Activated CD4-positive, alpha-beta T cell treated with anti-CD3 and anti-CD28 coated beads, Interleukin-2, Interleukin-4, amounts not matched to agents 100 ng/mL and 50 ng/mL, durations not matched to agents 16 hours and 8 hours (primary cell): ENCODE measurements at regions not wholly inside any gene's neighbourhood (a gene's known extent, or its start where the extent isn't known, plus 50 kb on each side); places are given as distances from the start of the nearest gene placed in this dataset.
"Not testable (repeated sequence)": the region's sequence is repeated elsewhere in the genome, so short reads cannot be mapped to it uniquely, and the experiment has no call there.

ENCODE experiments used
- DNase-seq: peaks from one replicate; pipeline ENCODE4 v3.0.0-alpha.2; 2020; ENCODE audit warnings: low spot score

- DNase-seq, result not testable (repeated sequence)
Observed at GRCh38 chr7:9919-10318, 182.5 kb upstream of the FAM20C start.

- DNase-seq, result not testable (repeated sequence)
Observed at GRCh38 chr7:32565-33280, 159.6 kb upstream of the FAM20C start.

DNA sequence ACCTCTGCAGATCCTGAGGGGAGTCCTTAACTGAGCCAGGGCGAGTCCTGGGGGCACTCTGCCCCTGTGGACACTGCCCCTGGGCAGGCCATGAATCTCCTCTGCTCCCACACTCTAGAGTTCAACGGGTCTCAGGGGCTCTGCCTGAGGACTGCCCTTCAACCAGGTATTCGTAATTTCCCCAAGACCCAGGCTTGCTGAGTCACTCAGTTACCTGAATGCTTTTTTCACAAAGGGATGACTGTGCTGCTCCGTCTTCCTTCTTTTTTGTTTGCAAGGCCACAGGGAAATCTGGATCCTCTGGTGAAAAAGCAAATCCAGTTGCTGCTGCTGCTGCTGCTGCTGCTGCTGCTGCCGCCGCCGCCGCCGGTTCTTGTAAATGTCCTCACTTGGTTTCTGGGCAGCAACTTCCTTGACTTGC lies 157.2 kb upstream of the FAM20C start:
- not testable (repeated sequence) for DNase-seq

DNA sequence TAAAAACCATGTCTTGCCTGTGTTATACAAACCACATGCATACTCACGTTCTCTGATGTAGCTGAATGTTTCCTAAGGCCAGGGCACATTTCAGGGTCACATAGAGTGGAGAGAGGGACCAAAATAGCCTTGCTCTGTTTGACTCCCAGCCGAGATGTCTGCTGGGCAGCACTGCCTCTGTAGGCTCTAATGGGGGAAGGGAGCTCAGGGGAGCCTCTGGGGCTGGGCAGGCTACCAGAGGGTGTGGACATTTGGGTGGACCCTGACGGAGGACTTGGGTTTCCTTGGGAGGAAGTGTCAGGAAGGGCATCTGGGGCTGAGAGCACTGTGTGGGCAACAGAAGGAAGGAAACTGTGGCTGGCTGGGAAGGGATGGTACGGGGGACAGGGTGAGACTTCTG lies 155.8 kb upstream of the FAM20C start:
- not testable (repeated sequence) for DNase-seq

DNA sequence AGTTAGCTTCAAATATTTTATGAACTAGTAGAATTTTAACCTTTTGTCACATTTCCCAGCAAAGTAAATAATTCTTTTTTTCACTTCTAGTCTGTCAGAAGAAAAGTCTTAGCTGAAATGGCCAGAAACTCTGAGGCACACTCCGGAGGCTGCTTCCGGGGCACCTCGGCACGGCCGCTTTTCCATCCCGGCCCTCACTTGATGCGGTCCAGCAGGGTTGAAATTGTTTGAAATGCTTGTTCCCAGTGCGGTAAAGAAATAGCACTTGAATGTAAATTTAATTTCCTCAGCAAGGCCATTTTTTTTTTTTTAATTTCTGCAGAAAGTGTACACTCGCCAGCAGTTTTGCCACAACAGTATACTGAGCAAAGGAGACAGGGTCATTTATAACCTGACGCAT lies 154.7 kb upstream of the FAM20C start:
- DNase-seq, result not testable (repeated sequence)

DNA sequence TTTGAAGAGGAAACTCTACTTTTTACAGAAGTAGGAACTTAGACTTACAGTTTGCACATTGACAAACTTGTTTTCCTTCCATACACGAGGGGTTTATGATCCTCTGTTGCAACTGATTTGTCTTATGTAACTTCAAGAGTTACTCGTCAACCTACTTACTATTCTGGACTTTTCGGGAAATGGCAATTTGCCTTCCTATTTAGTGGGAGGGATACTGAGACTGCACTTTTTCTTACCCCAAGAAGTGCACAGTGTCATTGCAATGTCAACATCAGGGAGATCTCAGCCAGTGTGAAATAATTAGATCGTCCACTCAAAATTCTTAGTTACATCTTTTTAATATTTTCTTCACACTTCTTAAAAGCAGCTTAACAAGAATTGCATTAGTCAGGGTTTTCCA lies 153.9 kb upstream of the FAM20C start:
- not testable (repeated sequence) for DNase-seq

- not testable (repeated sequence) for DNase-seq
Observed at GRCh38 chr7:39984-40740, 152.2 kb upstream of the FAM20C start.

DNA sequence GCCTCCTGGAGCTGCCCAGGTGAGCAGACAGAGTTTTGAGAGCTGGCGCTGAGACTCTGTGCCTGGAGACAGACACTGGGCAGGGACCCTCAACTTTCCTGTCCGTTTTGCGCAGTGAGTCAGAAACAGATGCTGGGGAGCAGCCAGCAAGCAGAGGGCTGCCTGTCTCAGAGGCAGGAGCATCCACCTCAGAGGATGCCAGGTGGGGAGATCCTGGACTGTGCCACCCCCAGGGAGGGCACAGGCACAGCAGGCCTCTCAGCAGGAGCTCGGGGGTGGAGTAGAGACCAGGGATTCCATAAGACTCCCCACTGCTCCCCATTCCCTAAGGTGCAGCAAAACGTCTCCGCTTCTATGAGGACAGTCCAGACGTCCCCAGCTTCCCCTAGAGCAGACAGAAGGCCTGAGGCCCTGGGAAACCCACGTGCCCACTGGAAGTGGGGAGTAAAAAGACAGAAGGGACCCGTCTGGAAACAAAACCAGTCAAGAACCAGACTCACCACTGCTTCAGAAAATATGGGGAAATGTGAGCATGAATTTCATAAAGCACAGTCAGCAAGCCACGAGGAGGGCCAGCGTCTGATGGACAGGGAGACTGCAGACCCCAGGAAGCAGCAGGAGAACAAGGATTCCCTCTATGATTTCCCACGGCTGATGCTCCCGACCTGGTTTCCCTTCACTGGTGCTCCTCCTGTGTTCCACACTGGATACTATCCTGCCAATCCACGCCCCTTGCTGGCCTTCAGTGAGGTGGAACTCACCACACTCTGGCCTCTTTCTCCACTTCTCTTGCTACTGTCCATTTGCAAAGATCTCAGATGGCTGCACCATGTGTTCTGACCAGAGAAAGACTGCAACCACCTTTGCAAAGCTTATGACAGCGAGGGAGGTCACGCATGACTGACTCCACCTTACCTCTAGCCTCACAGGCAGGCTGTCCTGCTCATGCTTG lies 151.3 kb upstream of the FAM20C start:
- DNase-seq, result no peak

DNA sequence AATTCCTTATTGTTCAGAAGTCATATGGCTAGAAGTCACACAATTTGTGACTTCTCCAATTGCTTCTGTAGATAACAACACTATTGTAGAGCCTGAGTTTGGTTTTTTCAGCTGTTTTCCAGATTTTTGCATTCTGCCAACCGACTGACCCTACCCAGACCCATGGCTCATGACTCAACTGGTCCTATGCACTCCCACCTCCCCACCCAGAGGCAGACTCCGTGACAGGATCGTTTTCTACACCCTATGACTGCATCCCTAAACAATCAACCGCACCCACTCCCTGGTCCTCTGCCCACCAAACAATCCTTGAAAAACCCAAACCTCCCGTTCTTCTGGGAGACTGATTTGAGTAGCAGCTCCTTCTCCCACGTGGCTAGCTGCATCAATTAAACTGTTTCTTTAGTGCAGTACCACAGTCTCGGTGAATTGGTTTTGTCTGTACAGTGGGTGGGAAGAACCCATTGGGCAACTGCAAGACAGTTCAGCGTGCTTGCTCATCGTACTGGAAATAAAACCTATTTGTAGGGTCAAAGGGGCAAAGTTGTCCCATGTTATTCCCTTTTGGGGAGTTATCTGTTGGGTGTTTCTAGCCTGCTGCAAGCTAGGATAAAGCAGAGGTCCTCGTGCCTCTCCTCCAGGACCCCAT lies 150.3 kb upstream of the FAM20C start:
- no peak for DNase-seq

- DNase-seq, result no peak
Observed at GRCh38 chr7:43791-44540, 148.4 kb upstream of the FAM20C start.

DNA sequence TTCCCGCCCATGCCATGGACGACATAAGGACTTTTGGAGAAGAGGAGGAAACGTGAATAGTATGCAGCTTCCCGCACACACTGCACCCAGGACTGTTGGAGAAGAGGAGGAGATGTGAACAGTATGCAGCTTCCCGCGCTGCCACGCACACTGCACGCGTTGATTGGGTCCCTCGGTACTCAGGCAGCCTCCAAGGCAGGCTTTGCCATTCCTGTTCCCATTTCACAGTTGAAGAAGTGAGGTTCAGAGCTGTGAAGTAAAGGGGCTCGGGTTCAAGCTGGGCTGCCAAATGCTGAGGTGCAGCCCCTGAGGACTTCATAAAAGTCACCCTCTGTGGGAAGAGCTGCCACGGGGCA lies 147.9 kb upstream of the FAM20C start:
- DNase-seq, result no peak

DNA sequence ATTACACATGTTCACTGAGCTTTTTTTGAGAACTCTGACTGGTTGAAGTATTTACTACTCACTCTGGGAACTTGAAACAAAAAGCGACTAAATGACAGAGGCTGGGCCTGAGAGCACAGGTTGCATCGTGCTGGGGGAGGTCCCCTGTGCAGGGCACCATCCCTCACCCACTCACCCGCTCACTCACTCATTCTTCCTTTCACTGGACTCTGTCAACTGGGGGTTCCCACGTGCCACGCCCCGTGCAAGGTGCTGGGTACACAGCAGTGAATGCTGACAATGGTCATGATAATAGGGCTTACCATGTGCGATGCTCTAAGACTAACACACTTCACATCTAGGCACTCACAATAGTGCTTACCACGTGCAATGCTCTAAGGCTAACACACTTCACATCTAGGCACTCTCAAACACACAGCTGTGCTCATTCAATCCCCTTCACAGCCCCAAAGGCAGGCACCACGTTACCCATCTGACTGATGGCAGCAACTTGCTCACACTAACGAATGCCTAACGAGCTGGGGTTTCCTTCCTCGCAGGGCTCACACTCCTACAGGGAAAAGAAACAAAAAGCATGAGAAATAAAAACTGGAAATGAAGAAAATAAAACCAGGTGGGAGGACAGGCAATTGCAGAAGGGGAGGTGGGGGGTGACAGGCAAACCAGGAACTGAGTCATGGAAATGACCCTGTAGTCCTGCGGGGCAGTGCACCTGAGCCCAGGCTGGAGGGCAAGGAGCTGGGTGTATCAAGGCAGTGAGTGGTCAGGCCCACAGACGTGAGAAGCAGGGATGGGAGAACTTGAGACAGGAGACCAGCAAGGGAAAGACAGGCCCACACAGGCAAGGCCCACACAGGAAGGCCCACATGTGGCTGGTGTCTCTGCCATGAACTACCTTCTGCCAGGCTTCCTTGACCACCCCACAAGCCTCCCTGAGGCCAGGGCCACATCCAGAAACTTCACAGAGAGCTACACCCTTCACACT lies 147.0 kb upstream of the FAM20C start:
- DNase-seq, result no peak

GRCh38 chr7:46123-46829 lies 146.1 kb upstream of the FAM20C start:
- no peak for DNase-seq

- DNase-seq, result no peak
Observed at GRCh38 chr7:46830-47140, 145.6 kb upstream of the FAM20C start.

DNA sequence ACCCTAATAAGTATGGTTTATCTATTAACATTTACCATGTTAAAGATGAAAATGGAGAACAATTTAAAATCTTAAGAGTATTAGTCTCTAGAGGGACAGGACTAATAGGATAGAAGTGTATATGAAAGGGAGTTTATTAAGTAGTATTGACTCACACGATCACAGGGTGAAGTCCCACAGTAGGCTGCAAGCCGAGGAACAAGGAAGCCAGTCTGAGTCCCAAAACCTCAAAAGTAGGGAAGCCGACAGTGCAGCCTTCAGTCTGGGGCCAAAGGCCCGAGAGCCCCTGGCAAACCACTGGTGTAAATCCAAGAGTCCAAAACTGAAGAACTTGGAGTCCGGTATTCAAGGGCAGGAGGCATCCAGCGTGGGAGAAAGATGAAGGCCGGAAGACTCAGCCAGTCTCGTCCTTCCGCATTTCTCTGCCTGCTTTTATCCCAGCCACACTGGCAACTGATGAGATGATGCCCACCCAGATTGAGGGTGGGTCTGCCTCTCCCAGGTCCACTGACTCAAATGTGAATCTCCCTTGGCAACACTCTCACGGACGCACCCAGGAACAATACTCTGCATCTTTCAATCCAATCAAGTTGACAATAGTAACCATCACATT lies 140.8 kb upstream of the FAM20C start:
- no peak for DNase-seq

DNA sequence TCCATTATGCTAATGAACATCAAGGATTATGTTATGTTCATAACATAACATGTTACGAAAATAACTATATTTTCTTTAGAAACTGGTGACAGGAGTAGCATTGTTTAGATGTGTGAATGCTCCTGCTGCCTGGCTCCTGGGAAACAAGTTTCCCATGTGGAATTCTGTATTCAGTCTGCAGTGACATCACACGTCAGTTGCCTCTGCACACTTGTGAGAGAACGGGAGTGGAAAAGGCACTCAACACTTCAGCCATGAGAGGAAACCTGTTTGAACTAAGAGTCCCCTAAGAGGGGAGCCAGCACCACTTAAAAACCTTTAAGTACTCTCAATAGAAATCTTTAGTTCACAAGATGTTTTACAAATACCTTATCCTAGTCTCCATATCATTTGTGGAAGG lies 140.3 kb upstream of the FAM20C start:
- DNase-seq, result no peak

GRCh38 chr7:53531-53930 lies 138.8 kb upstream of the FAM20C start:
- DNase-seq, result no peak

DNA sequence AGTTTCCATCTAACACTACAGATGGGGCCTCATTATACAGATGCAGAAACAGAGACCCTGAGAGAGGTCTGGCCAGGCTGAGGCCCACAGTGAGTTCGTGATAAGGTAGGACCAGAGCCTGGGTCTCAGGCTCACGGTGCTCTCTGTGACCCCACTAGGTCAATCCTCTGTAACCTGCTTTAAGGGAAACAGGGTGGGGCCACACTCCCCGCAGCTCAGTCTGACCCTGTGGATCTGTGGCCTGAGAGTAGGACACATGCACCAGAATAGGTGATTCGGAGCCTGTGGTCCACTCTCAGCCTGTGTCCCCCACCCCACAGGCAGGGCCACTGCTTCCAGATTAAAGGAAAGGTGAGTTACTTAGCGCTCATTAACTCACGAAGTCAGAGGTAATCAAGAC lies 137.8 kb upstream of the FAM20C start:
- DNase-seq, result no peak

- no peak for DNase-seq
Observed at GRCh38 chr7:55690-56248, 136.6 kb upstream of the FAM20C start.
